ENCODE measurements at regions not wholly inside any gene's neighbourhood (a gene's known extent, or its start where the extent isn't known, plus 50 kb on each side); places are given as distances from the start of the nearest gene placed in this dataset.

DNA sequence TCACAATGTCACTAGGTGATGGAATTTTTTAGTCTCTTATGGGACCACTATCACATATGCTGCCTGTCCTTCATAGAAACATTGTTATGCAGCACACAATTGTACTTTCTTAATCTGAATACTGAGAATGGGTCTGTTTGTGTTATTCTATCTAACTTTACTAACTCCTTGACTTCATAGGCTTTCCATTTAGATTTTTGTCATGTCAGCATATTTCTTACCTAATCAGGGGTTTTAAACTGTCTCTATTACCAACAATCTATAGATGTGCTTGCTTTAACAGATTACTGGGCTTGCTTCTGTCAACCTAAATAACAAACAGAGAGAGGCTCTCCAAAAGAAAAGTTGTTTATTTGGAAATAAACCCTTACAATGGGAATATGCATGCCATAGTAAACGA is 289.6 kb upstream of the ZNF804A start:
- Histone ChIP-seq H3K9me3 (ENCODE audit: low read depth) (no peaks in the 10 kb centered on the region), H3K9ac (no peak overlapping the region), H4K20me1 (ENCODE audit: insufficient read depth) (no peaks in the 10 kb centered on the region), H3K9me2 (ENCODE audit: insufficient read depth) (no peaks in the 10 kb centered on the region), H3K4me3 (no peak overlapping the region), H3K4me1 (ENCODE audit: insufficient read depth) (no peaks in the 10 kb centered on the region), H3K79me2 (ENCODE audit: insufficient read depth) (no peaks in the 10 kb centered on the region), H2AFZ (no peak overlapping the region), H3K27me3 (replicated peaks; ENCODE audit: insufficient read depth) (no peaks in the 10 kb centered on the region), H3F3A (ENCODE audit: insufficient read depth) (no peaks in the 10 kb centered on the region), H3K27ac (no peak overlapping the region), H3K36me3 (ENCODE audit: low read depth) (no peaks in the 10 kb centered on the region), H3K4me2 (ENCODE audit: unreplicated experiment) (no peak overlapping the region)
- no peak for TF ChIP-seq EZH2phosphoT487 (IDR thresholded peaks at IDR 0.05; ENCODE audit: insufficient read depth, low read depth)
- no peak for TF ChIP-seq EZH2 (IDR thresholded peaks at IDR 0.05; ENCODE audit: insufficient read depth, poor library complexity, severe bottlenecking)
- in situ Hi-C loops (cut with MboI) = no loop called here
- DNase-seq = no peak
- WGBS, 2 experiments (ENCODE audit: low coverage in 1 of 2, low lambda C conversion rate in 2 of 2, missing lambda C conversion rate in 2 of 2) = 24 to 29% methylated on average over 1 of the region's 1 CpG

DNA sequence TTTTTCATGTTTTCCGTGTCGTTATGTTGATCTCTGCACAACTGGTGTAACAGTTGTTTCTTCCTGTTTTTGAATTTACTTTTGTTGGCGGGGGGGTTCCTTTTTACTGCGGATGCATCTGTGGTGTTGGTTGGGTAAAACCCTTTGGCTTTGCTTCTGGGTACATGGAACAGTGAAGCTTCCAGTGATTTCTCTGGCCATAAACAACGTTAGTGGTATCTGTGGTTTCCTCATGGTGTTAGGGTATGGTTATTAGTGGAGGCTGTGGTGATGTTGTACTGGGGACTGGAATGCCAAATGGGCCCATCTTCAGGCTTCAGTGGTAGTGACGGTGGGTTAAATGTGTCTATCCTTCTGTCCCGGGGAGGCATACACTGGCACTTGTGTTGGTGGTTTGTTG is 285.4 kb upstream of the ZNF804A start:
- 33 to 34% methylated on average over 7 of the region's 7 CpGs for WGBS, 2 experiments (ENCODE audit: low coverage in 1 of 2, low lambda C conversion rate in 2 of 2, missing lambda C conversion rate in 2 of 2)
- Histone ChIP-seq H3K79me2 (ENCODE audit: insufficient read depth) (no peaks in the 10 kb centered on the region), H3K27ac (no peak overlapping the region), H3K9me2 (ENCODE audit: insufficient read depth) (no peaks in the 10 kb centered on the region), H3K9ac (no peak overlapping the region), H3K27me3 (replicated peaks; ENCODE audit: insufficient read depth) (no peaks in the 10 kb centered on the region), H3K4me1 (ENCODE audit: insufficient read depth) (no peaks in the 10 kb centered on the region), H3K9me3 (ENCODE audit: low read depth) (no peaks in the 10 kb centered on the region), H3K4me2 (ENCODE audit: unreplicated experiment) (no peak overlapping the region), H3K36me3 (ENCODE audit: low read depth) (no peaks in the 10 kb centered on the region), H4K20me1 (ENCODE audit: insufficient read depth) (no peaks in the 10 kb centered on the region), H2AFZ (no peak overlapping the region), H3K4me3 (no peak overlapping the region), H3F3A (ENCODE audit: insufficient read depth) (no peaks in the 10 kb centered on the region)
- TF ChIP-seq EZH2phosphoT487 (IDR thresholded peaks at IDR 0.05; ENCODE audit: insufficient read depth, low read depth) = no peak
- TF ChIP-seq EZH2 (IDR thresholded peaks at IDR 0.05; ENCODE audit: insufficient read depth, poor library complexity, severe bottlenecking) = no peak
- DNase-seq = no peak
- in situ Hi-C loops (cut with MboI) = no loop called here

DNA sequence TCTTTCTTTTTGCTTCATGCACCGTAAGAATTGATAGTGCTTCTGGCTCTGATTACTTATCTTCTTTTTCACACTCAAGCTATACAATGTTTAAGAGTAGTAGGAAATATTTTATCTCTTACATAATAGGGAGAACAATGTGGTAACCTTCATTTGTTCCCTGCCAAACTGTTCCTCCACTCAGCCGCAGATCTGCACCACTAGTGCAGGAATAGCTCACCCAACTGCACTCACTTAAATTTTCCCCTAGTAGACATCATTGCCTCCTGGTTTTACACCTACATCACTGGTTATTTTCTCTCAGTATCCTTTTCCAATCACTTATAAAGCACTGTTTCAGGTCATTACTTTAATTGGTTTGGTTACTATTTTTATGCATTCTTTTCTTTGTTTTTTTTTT is 283.5 kb upstream of the ZNF804A start:
- no peak overlapping the region for H3K4me3 ChIP-seq
- in situ Hi-C loops (cut with MboI) = no loop called here
- DNase-seq = no peak
- no peaks in the 10 kb centered on the region for H3F3A ChIP-seq (ENCODE audit: insufficient read depth)
- no peak overlapping the region for H2AFZ ChIP-seq
- H3K79me2 ChIP-seq (ENCODE audit: insufficient read depth) = no peaks in the 10 kb centered on the region
- no peak overlapping the region for H3K27ac ChIP-seq
- no peak overlapping the region for H3K4me2 ChIP-seq (ENCODE audit: unreplicated experiment)
- TF ChIP-seq EZH2phosphoT487 (IDR thresholded peaks at IDR 0.05; ENCODE audit: insufficient read depth, low read depth) = no peak
- TF ChIP-seq EZH2 (IDR thresholded peaks at IDR 0.05; ENCODE audit: insufficient read depth, poor library complexity, severe bottlenecking) = no peak
- H3K9me2 ChIP-seq (ENCODE audit: insufficient read depth) = no peaks in the 10 kb centered on the region
- H3K9me3 ChIP-seq (ENCODE audit: low read depth) = no peaks in the 10 kb centered on the region
- H3K9ac ChIP-seq = no peak overlapping the region
- H3K27me3 ChIP-seq (replicated peaks; ENCODE audit: insufficient read depth) = no peaks in the 10 kb centered on the region
- no peaks in the 10 kb centered on the region for H3K4me1 ChIP-seq (ENCODE audit: insufficient read depth)
- no peaks in the 10 kb centered on the region for H3K36me3 ChIP-seq (ENCODE audit: low read depth)
- WGBS, 2 experiments (ENCODE audit: low coverage in 1 of 2, low lambda C conversion rate in 2 of 2, missing lambda C conversion rate in 2 of 2) = 28 to 33% methylated on average over 2 of the region's 2 CpGs
- no peaks in the 10 kb centered on the region for H4K20me1 ChIP-seq (ENCODE audit: insufficient read depth)

DNA sequence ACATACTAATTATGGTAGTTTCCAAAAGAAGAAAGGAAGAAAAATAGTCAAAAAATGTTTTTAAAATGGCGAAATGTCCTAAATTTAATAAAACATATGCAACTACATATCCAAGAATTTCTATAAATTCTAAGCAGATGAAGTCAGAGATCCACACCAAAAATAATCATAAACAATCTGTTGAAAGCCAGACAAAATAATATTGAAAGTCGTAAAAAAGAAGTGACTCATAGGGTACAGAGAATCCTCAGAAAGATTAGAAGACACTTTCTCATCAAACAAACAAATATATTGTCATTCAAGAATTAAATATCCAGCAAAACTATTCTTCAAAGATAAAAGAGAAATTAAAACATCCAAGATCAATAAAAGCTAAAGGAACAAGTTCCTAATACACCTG is 281.4 kb upstream of the ZNF804A start:
- TF ChIP-seq EZH2phosphoT487 (IDR thresholded peaks at IDR 0.05; ENCODE audit: insufficient read depth, low read depth) = no peak
- TF ChIP-seq EZH2 (IDR thresholded peaks at IDR 0.05; ENCODE audit: insufficient read depth, poor library complexity, severe bottlenecking) = no peak
- Histone ChIP-seq H3K9me2 (ENCODE audit: insufficient read depth) (no peaks in the 10 kb centered on the region), H4K20me1 (ENCODE audit: insufficient read depth) (no peaks in the 10 kb centered on the region), H2AFZ (no peak overlapping the region), H3F3A (ENCODE audit: insufficient read depth) (no peaks in the 10 kb centered on the region), H3K9ac (no peak overlapping the region), H3K36me3 (ENCODE audit: low read depth) (no peaks in the 10 kb centered on the region), H3K4me1 (ENCODE audit: insufficient read depth) (no peaks in the 10 kb centered on the region), H3K79me2 (ENCODE audit: insufficient read depth) (no peaks in the 10 kb centered on the region), H3K4me3 (no peak overlapping the region), H3K4me2 (ENCODE audit: unreplicated experiment) (no peak overlapping the region), H3K9me3 (ENCODE audit: low read depth) (no peaks in the 10 kb centered on the region), H3K27ac (no peak overlapping the region), H3K27me3 (replicated peaks; ENCODE audit: insufficient read depth) (no peaks in the 10 kb centered on the region)
- in situ Hi-C loops (cut with MboI) = no loop called here
- WGBS, 2 experiments (ENCODE audit: low coverage in 1 of 2, low lambda C conversion rate in 2 of 2, missing lambda C conversion rate in 2 of 2) = 0 to 4% methylated on average over 2 of the region's 2 CpGs
- no peak for DNase-seq

DNA sequence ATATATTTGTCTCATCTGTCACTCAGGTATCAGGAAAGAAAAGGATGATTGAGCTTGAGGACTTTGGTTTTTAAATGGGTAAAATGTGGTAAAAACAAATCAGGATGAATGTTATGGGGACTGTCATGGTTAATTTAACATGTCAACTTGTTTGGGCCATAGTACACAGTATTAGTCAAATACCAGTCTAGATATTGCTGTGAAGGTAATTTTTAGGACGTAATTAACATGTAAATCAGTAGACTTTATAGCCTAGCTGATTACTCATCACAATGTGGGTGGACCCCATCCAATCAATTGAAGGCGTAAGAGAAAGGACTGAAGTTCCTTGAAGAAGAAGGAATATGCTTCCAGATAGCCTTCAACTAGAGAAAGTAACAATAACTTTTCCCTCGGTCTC is 275.7 kb upstream of the ZNF804A start:
- WGBS, 2 experiments (ENCODE audit: low coverage in 1 of 2, low lambda C conversion rate in 2 of 2, missing lambda C conversion rate in 2 of 2) = 23 to 28% methylated on average over 3 of the region's 3 CpGs
- Histone ChIP-seq H3K9me2 (ENCODE audit: insufficient read depth) (no peaks in the 10 kb centered on the region), H3K9ac (no peak overlapping the region), H3K27ac (no peak overlapping the region), H2AFZ (no peak overlapping the region), H3F3A (ENCODE audit: insufficient read depth) (no peaks in the 10 kb centered on the region), H3K27me3 (replicated peaks; ENCODE audit: insufficient read depth) (no peaks in the 10 kb centered on the region), H3K36me3 (ENCODE audit: low read depth) (no peaks in the 10 kb centered on the region), H4K20me1 (ENCODE audit: insufficient read depth) (no peaks in the 10 kb centered on the region), H3K4me1 (ENCODE audit: insufficient read depth) (no peaks in the 10 kb centered on the region), H3K79me2 (ENCODE audit: insufficient read depth) (no peaks in the 10 kb centered on the region), H3K9me3 (ENCODE audit: low read depth) (no peaks in the 10 kb centered on the region), H3K4me2 (ENCODE audit: unreplicated experiment) (no peak overlapping the region), H3K4me3 (no peak overlapping the region)
- in situ Hi-C loops (cut with MboI) = no loop called here
- no peak for DNase-seq
- no peak for TF ChIP-seq EZH2 (IDR thresholded peaks at IDR 0.05; ENCODE audit: insufficient read depth, poor library complexity, severe bottlenecking)

Data from GM23248 (cell line).